ENCODE measurements at regions not wholly inside any gene's neighbourhood (a gene's known extent, or its start where the extent isn't known, plus 50 kb on each side); places are given as distances from the start of the nearest gene placed in this dataset.

DNA sequence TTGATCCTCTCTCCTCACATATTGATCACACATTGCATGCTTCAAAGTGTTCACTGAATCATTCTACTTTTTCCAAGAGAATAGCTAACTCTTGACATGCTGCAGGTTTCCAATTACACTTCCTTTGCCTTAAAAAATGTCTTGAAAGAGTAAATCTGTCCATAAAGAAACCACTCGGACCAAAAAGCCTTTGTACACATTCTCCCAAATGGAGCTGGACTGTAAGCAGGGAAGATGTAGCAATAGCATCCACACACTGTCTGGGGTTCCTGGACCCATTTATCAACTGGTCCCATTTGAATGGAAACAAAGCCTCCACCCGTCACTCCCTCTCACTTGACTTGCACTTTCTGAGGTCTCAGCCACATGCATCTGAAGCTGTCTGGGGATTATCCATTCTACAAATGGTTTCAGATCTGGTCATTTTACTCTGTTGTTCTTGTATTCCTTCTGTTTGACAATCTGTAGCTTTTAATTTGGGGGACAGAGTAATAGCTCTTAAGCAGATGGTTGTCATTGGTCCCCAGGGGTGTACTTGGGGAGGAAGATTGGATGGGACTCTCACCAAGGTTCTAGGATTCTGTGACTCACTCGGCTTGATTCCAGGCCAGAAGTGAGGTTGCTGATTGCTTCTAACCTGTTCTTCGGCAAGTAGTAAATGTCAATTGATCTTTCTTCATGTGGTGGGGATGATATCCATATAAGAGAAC, 203.5 kb downstream of the HIBADH start (continued):
- no peak for TF ChIP-seq NRF1 (IDR thresholded peaks at IDR 0.05; ENCODE audit: low read depth, low read length)
- no peak for TF ChIP-seq TCF12 (IDR thresholded peaks at IDR 0.05)
- TF ChIP-seq NFIC (IDR thresholded peaks at IDR 0.05; ENCODE audit: borderline replicate concordance) = no peak

GRCh38 chr7:27459731-27460053, 203.0 kb downstream of the HIBADH start:
- Histone ChIP-seq H3K79me2 (ENCODE audit: insufficient read depth) (no peaks in the 10 kb centered on the region), H3F3A (replicated peaks; ENCODE audit: insufficient read depth) (no peaks in the 10 kb centered on the region), H4K20me1 (ENCODE audit: insufficient read depth) (no peaks in the 10 kb centered on the region), H2AFZ (ENCODE audit: low read depth) (no peak overlapping the region), H3K27me3 (ENCODE audit: insufficient read depth) (peaks cover 1% of the 10 kb centered on the region; the same call in 1 of the 2 replicates), H3K4me2 (no peak overlapping the region), H3K4me1 (ENCODE audit: control insufficient read depth in 1 of 2, insufficient read depth in 2 of 2, low read depth in 1 of 2, low read length in 1 of 2) (no peaks in the 10 kb centered on the region), H3K9me3 (no peaks in the 10 kb centered on the region), H3K27ac (ENCODE audit: low read depth in 2 of 2, low read length in 1 of 2) (no peak overlapping the region), H3K4me3 (ENCODE audit: low read depth in 2 of 2, low read length in 1 of 2) (no peak overlapping the region), H3K36me3 (replicated peaks in 1 of 2; ENCODE audit: control insufficient read depth in 1 of 2, insufficient read depth in 2 of 2, low read length in 1 of 2) (no peaks in the 10 kb centered on the region), H3K9ac (no peak overlapping the region), H3K9me2 (no peaks in the 10 kb centered on the region)
- TF ChIP-seq RAD21 (IDR thresholded peaks at IDR 0.05; ENCODE audit: low read length) (no peak), MXI1 (IDR thresholded peaks at IDR 0.05; ENCODE audit: low read depth, low read length) (no peak)
- CTCF ChIA-PET = no interaction called here
- 57% methylated on average over 2 of the region's 2 CpGs for WGBS (ENCODE audit: low lambda C conversion rate)
- DNase-seq = no peak
- POLR2A ChIA-PET = no interaction called here

- Histone ChIP-seq H3K9me3 (no peaks in the 10 kb centered on the region), H3K27me3 (ENCODE audit: insufficient read depth) (peaks cover 15% of the 10 kb centered on the region), H3K4me1 (ENCODE audit: control insufficient read depth in 1 of 2, insufficient read depth in 2 of 2, low read depth in 1 of 2, low read length in 1 of 2) (peaks cover 0 to 8% of the 10 kb centered on the region in 2 experiments; a peak in 1 of 4 replicates), H2AFZ (ENCODE audit: low read depth) (no peak overlapping the region), H3K4me3 (ENCODE audit: low read depth in 2 of 2, low read length in 1 of 2) (no peak overlapping the region), H3K4me2 (no peak overlapping the region), H3F3A (replicated peaks; ENCODE audit: insufficient read depth) (no peaks in the 10 kb centered on the region), H3K36me3 (replicated peaks in 1 of 2; ENCODE audit: control insufficient read depth in 1 of 2, insufficient read depth in 2 of 2, low read length in 1 of 2) (no peaks in the 10 kb centered on the region), H4K20me1 (ENCODE audit: insufficient read depth) (no peaks in the 10 kb centered on the region), H3K9me2 (no peaks in the 10 kb centered on the region), H3K27ac (ENCODE audit: low read depth in 2 of 2, low read length in 1 of 2) (no peak overlapping the region), H3K9ac (no peak overlapping the region), H3K79me2 (ENCODE audit: insufficient read depth) (no peaks in the 10 kb centered on the region)
- ChIA-PET POLR2A (no interaction called here), CTCF (interaction anchor here (1.0 kb wide), 1 partner anchor 585 kb away, joined by 3 read pairs; no protein-coding TSS in a partner anchor)
- no peak for DNase-seq
- TF ChIP-seq, protein P1, sequence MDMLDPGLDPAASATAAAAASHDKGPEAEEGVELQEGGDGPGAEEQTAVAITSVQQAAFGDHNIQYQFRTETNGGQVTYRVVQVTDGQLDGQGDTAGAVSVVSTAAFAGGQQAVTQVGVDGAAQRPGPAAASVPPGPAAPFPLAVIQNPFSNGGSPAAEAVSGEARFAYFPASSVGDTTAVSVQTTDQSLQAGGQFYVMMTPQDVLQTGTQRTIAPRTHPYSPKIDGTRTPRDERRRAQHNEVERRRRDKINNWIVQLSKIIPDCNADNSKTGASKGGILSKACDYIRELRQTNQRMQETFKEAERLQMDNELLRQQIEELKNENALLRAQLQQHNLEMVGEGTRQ (IDR thresholded peaks at IDR 0.05; ENCODE audit: borderline replicate concordance, low read depth, low read length) = no peak
- no peak for TF ChIP-seq NRF1 (IDR thresholded peaks at IDR 0.05; ENCODE audit: low read depth, low read length)
- WGBS (ENCODE audit: low lambda C conversion rate) = 40% methylated on average over 8 of the region's 8 CpGs
Measured at GRCh38 chr7:27462575-27463270, 200.0 kb downstream of the HIBADH start.

DNA sequence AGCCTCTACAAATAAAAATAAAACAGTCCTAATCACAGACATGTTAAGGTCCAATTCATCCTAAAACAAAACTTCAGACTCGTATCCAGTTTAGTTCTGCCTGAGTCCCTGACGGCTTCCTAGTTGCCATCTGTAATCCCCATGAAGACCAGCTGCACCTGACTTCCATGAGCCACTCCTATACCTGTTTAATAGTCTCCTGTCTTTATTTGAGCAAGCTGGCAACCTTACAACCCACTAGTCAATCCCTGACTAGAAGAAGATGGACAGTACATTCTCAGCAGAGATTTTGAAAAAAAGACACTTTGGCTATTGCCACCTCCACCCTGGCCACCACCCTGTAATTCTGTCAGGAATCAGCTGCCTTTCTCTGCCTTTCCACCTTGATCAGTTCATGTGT, 197.7 kb downstream of the HIBADH start:
- Histone ChIP-seq H3K79me2 (ENCODE audit: insufficient read depth) (no peaks in the 10 kb centered on the region), H3K27ac (ENCODE audit: low read depth in 2 of 2, low read length in 1 of 2) (no peak overlapping the region), H3K4me2 (no peak overlapping the region), H2AFZ (ENCODE audit: low read depth) (no peak overlapping the region), H3K36me3 (replicated peaks in 1 of 2; ENCODE audit: control insufficient read depth in 1 of 2, insufficient read depth in 2 of 2, low read length in 1 of 2) (no peaks in the 10 kb centered on the region), H3K9me2 (no peaks in the 10 kb centered on the region), H3K4me3 (ENCODE audit: low read depth in 2 of 2, low read length in 1 of 2) (no peak overlapping the region), H3K27me3 (ENCODE audit: insufficient read depth) (peaks cover 20% of the 10 kb centered on the region), H4K20me1 (ENCODE audit: insufficient read depth) (no peaks in the 10 kb centered on the region), H3K9ac (no peak overlapping the region), H3K9me3 (no peaks in the 10 kb centered on the region), H3K4me1 (ENCODE audit: control insufficient read depth in 1 of 2, insufficient read depth in 2 of 2, low read depth in 1 of 2, low read length in 1 of 2) (peaks cover 0 to 8% of the 10 kb centered on the region in 2 experiments; a peak in 1 of 4 replicates), H3F3A (replicated peaks; ENCODE audit: insufficient read depth) (no peaks in the 10 kb centered on the region)
- WGBS (ENCODE audit: low lambda C conversion rate) = 38% methylated on average over 2 of the region's 2 CpGs
- no peak for TF ChIP-seq MXI1 (IDR thresholded peaks at IDR 0.05; ENCODE audit: low read depth, low read length)
- no peak for TF ChIP-seq MEF2A (IDR thresholded peaks at IDR 0.05; ENCODE audit: borderline replicate concordance, low read depth)
- TF ChIP-seq FOSL2 (IDR thresholded peaks at IDR 0.05; ENCODE audit: borderline replicate concordance, low read depth) = no peak
- TF ChIP-seq YY1 (IDR thresholded peaks at IDR 0.05; ENCODE audit: low read depth) = no peak
- TF ChIP-seq TEAD4 (IDR thresholded peaks at IDR 0.05; ENCODE audit: borderline replicate concordance, insufficient read depth) = no peak
- no peak for TF ChIP-seq CHD2 (IDR thresholded peaks at IDR 0.05; ENCODE audit: low read length, partially characterized antibody)
- TF ChIP-seq EZH2phosphoT487 (IDR thresholded peaks at IDR 0.05; ENCODE audit: borderline replicate concordance, low read depth) = no peak
- no peak for TF ChIP-seq RFX5 (IDR thresholded peaks at IDR 0.05; ENCODE audit: low read length)
- TF ChIP-seq GATA2 (CRISPR knock-in tag; IDR thresholded peaks at IDR 0.05) = no peak
- ChIA-PET POLR2A (no interaction called here), CTCF (no interaction called here)
- DNase-seq = no peak

Measured in SK-N-SH (cell line).